ENCODE measurements at regions not wholly inside any gene's neighbourhood (a gene's known extent, or its start where the extent isn't known, plus 50 kb on each side); places are given as distances from the start of the nearest gene placed in this dataset.

- DNase-seq (ENCODE audit: low read depth) = no peak
These were observed 191.1 kb downstream of the MAP2K6 start for GRCh38 chr17:69605571-69605970.

- DNase-seq (ENCODE audit: low read depth) = no peak
These were observed 191.8 kb downstream of the MAP2K6 start for GRCh38 chr17:69606142-69606800.

GRCh38 chr17:69607162-69607834, 192.8 kb downstream of the MAP2K6 start:
- DNase-seq (ENCODE audit: low read depth) = peak; percentile 45

GRCh38 chr17:69608141-69608540, 193.6 kb downstream of the MAP2K6 start:
- no peak for DNase-seq (ENCODE audit: low read depth)

GRCh38 chr17:69608808-69609472, 194.4 kb downstream of the MAP2K6 start:
- peak; percentile 99 for DNase-seq (ENCODE audit: low read depth)

GRCh38 chr17:69609473-69610305, 195.2 kb downstream of the MAP2K6 start:
- DNase-seq (ENCODE audit: low read depth) = no peak

- no peak for DNase-seq (ENCODE audit: low read depth)
These were observed 205.9 kb downstream of the MAP2K6 start for GRCh38 chr17:69620363-69620762.

GRCh38 chr17:69625474-69625873, 211.0 kb downstream of the MAP2K6 start:
- no peak for DNase-seq (ENCODE audit: low read depth)

GRCh38 chr17:69630056-69630635, 215.6 kb downstream of the MAP2K6 start:
- no peak for DNase-seq (ENCODE audit: low read depth)

GRCh38 chr17:69634844-69635243, 220.3 kb downstream of the MAP2K6 start:
- DNase-seq (ENCODE audit: low read depth) = no peak

GRCh38 chr17:69637446-69638156, 223.1 kb downstream of the MAP2K6 start:
- peak; percentile 60 for DNase-seq (ENCODE audit: low read depth)

GRCh38 chr17:69639096-69639495, 224.6 kb downstream of the MAP2K6 start:
- no peak for DNase-seq (ENCODE audit: low read depth)

GRCh38 chr17:69640073-69640472, 225.6 kb downstream of the MAP2K6 start:
- DNase-seq (ENCODE audit: low read depth) = no peak

GRCh38 chr17:69643686-69644085, 229.2 kb downstream of the MAP2K6 start:
- DNase-seq (ENCODE audit: low read depth) = peak; percentile 10

GRCh38 chr17:69646729-69647128, 232.2 kb downstream of the MAP2K6 start:
- no peak for DNase-seq (ENCODE audit: low read depth)

- DNase-seq (ENCODE audit: low read depth) = no peak
These were observed 236.4 kb downstream of the MAP2K6 start for GRCh38 chr17:69650881-69651280.

GRCh38 chr17:69651921-69652320, 237.4 kb downstream of the MAP2K6 start:
- no peak for DNase-seq (ENCODE audit: low read depth)

- DNase-seq (ENCODE audit: low read depth) = peak; percentile 74
These were observed 240.7 kb downstream of the MAP2K6 start for GRCh38 chr17:69654981-69655855.

- no peak for DNase-seq (ENCODE audit: low read depth)
These were observed 241.4 kb downstream of the MAP2K6 start for GRCh38 chr17:69655902-69656301.

GRCh38 chr17:69669441-69670178, 255.1 kb downstream of the MAP2K6 start:
- DNase-seq (ENCODE audit: low read depth) = no peak

Data from GM04503 (cell line).